Activated CD4-positive, alpha-beta memory T cell treated with anti-CD3 and anti-CD28 coated beads, Interleukin-2, amount 10 ng/mL, durations not matched to agents 7 days and 5 days (primary cell): ENCODE measurements at regions not wholly inside any gene's neighbourhood (a gene's known extent, or its start where the extent isn't known, plus 50 kb on each side); places are given as distances from the start of the nearest gene placed in this dataset.

Source experiments
- CTCF ChIA-PET: fragments of 350-600 bp; sonication (Branson Sonifier 250); formaldehyde crosslinking; loops from one replicate; lab custom pipeline; 2021; ENCODE audit warnings: antibody characterized with exemption, inconsistent platforms; lab: Charles Lee
- POLR2A ChIA-PET: fragments of 350-600 bp; sonication (Branson Sonifier 250); formaldehyde crosslinking; loops from one replicate; lab custom pipeline; 2021; ENCODE audit warnings: antibody characterized with exemption; lab: Charles Lee
- DNase-seq: peaks from one replicate; pipeline ENCODE4 v3.0.0-alpha.2; 2020
- H3K27ac Mint-ChIP-seq: one replicate; pipeline ENCODE4 v1.8.0; 2021; ENCODE audit warnings: mild to moderate bottlenecking, mixed read lengths
- H3K27me3 Mint-ChIP-seq: one replicate; pipeline ENCODE4 v1.8.0; 2021; ENCODE audit warnings: mixed read lengths
- H3K36me3 Mint-ChIP-seq: one replicate; pipeline ENCODE4 v1.8.0; 2021; ENCODE audit warnings: low read depth, mixed read lengths
- H3K4me1 Mint-ChIP-seq: one replicate; pipeline ENCODE4 v1.8.0; 2021; ENCODE audit warnings: mixed read lengths
- H3K4me3 Mint-ChIP-seq: one replicate; pipeline ENCODE4 v1.8.0; 2021; ENCODE audit warnings: mild to moderate bottlenecking, mixed read lengths
- H3K9me3 Mint-ChIP-seq: one replicate; pipeline ENCODE4 v1.8.0; 2021; ENCODE audit warnings: mixed read lengths

GRCh38 chr2:121818546-121818945 lies 63.1 kb downstream of the TSN start:
- no peak overlapping the region for H3K27ac Mint-ChIP-seq
- no peak for DNase-seq
- ChIA-PET POLR2A (no interaction called here), CTCF (no interaction called here)
- H3K4me3 Mint-ChIP-seq, result no peak overlapping the region
- H3K9me3 Mint-ChIP-seq, result no peaks in the 10 kb centered on the region
- H3K36me3 Mint-ChIP-seq, result no peaks in the 10 kb centered on the region
- peaks cover 14% of the 10 kb centered on the region for H3K27me3 Mint-ChIP-seq
- no peaks in the 10 kb centered on the region for H3K4me1 Mint-ChIP-seq

GRCh38 chr2:121819846-121820245 lies 64.4 kb downstream of the TSN start:
- H3K9me3 Mint-ChIP-seq, result no peaks in the 10 kb centered on the region
- H3K27ac Mint-ChIP-seq, result no peak overlapping the region
- DNase-seq, result no peak
- H3K27me3 Mint-ChIP-seq, result peaks cover 14% of the 10 kb centered on the region
- POLR2A ChIA-PET, result no interaction called here
- no peak overlapping the region for H3K4me3 Mint-ChIP-seq
- H3K36me3 Mint-ChIP-seq, result no peaks in the 10 kb centered on the region
- CTCF ChIA-PET, result interaction anchor here (1.6 kb wide), 1 partner anchor 9 kb away, joined by 7 read pairs; no protein-coding TSS in a partner anchor
- no peaks in the 10 kb centered on the region for H3K4me1 Mint-ChIP-seq

- CTCF ChIA-PET, result interaction anchor here (1.6 kb wide), 1 partner anchor 10 kb away, joined by 7 read pairs; no protein-coding TSS in a partner anchor
- Mint-ChIP-seq H3K9me3 (no peaks in the 10 kb centered on the region), H3K27ac (no peak overlapping the region), H3K36me3 (no peaks in the 10 kb centered on the region), H3K4me3 (no peak overlapping the region), H3K4me1 (no peaks in the 10 kb centered on the region), H3K27me3 (peaks cover 12% of the 10 kb centered on the region)
- POLR2A ChIA-PET, result no interaction called here
- no peak for DNase-seq
Measured at GRCh38 chr2:121821476-121822158, 66.2 kb downstream of the TSN start.

GRCh38 chr2:121824264-121824663 lies 68.8 kb downstream of the TSN start:
- no peaks in the 10 kb centered on the region for H3K9me3 Mint-ChIP-seq
- H3K4me3 Mint-ChIP-seq, result no peak overlapping the region
- ChIA-PET CTCF (no interaction called here), POLR2A (no interaction called here)
- no peaks in the 10 kb centered on the region for H3K36me3 Mint-ChIP-seq
- DNase-seq, result no peak
- H3K4me1 Mint-ChIP-seq, result no peaks in the 10 kb centered on the region
- H3K27me3 Mint-ChIP-seq, result peaks cover 11% of the 10 kb centered on the region
- H3K27ac Mint-ChIP-seq, result no peak overlapping the region

GRCh38 chr2:121825003-121825950 lies 69.8 kb downstream of the TSN start:
- H3K27me3 Mint-ChIP-seq, result peaks cover 5% of the 10 kb centered on the region
- H3K27ac Mint-ChIP-seq, result no peak overlapping the region
- DNase-seq, result no peak
- ChIA-PET POLR2A (no interaction called here), CTCF (no interaction called here)
- H3K4me1 Mint-ChIP-seq, result no peaks in the 10 kb centered on the region
- H3K4me3 Mint-ChIP-seq, result no peak overlapping the region
- no peaks in the 10 kb centered on the region for H3K9me3 Mint-ChIP-seq
- H3K36me3 Mint-ChIP-seq, result no peaks in the 10 kb centered on the region

GRCh38 chr2:121826036-121826435 lies 70.6 kb downstream of the TSN start:
- Mint-ChIP-seq H3K27me3 (peaks cover 5% of the 10 kb centered on the region), H3K4me1 (no peaks in the 10 kb centered on the region), H3K4me3 (no peak overlapping the region), H3K36me3 (no peaks in the 10 kb centered on the region), H3K9me3 (no peaks in the 10 kb centered on the region), H3K27ac (no peak overlapping the region)
- ChIA-PET POLR2A (no interaction called here), CTCF (no interaction called here)
- no peak for DNase-seq

GRCh38 chr2:121828281-121828731 lies 72.9 kb downstream of the TSN start:
- ChIA-PET CTCF (no interaction called here), POLR2A (no interaction called here)
- Mint-ChIP-seq H3K4me3 (no peak overlapping the region), H3K36me3 (no peaks in the 10 kb centered on the region), H3K9me3 (no peaks in the 10 kb centered on the region), H3K27me3 (peaks cover 5% of the 10 kb centered on the region), H3K27ac (no peak overlapping the region), H3K4me1 (no peaks in the 10 kb centered on the region)
- DNase-seq, result no peak

- ChIA-PET CTCF (no interaction called here), POLR2A (no interaction called here)
- H3K4me1 Mint-ChIP-seq, result no peaks in the 10 kb centered on the region
- H3K36me3 Mint-ChIP-seq, result no peaks in the 10 kb centered on the region
- no peak overlapping the region for H3K4me3 Mint-ChIP-seq
- H3K27me3 Mint-ChIP-seq, result peaks cover 6% of the 10 kb centered on the region
- no peak for DNase-seq
- H3K9me3 Mint-ChIP-seq, result no peaks in the 10 kb centered on the region
- no peak overlapping the region for H3K27ac Mint-ChIP-seq
Measured at GRCh38 chr2:121830809-121831208, 75.4 kb downstream of the TSN start.

- no peak overlapping the region for H3K4me3 Mint-ChIP-seq
- POLR2A ChIA-PET, result no interaction called here
- H3K27me3 Mint-ChIP-seq, result peaks cover 8% of the 10 kb centered on the region
- no peak for DNase-seq
- H3K9me3 Mint-ChIP-seq, result no peaks in the 10 kb centered on the region
- CTCF ChIA-PET, result no interaction called here
- no peaks in the 10 kb centered on the region for H3K4me1 Mint-ChIP-seq
- no peaks in the 10 kb centered on the region for H3K36me3 Mint-ChIP-seq
- no peak overlapping the region for H3K27ac Mint-ChIP-seq
Measured at GRCh38 chr2:121831841-121832240, 76.4 kb downstream of the TSN start.

- peaks cover 11% of the 10 kb centered on the region for H3K27me3 Mint-ChIP-seq
- H3K36me3 Mint-ChIP-seq, result no peaks in the 10 kb centered on the region
- CTCF ChIA-PET, result interaction anchor here (1.2 kb wide), 1 partner anchor 21 kb away, joined by 3 read pairs; no protein-coding TSS in a partner anchor
- no peak for DNase-seq
- no peaks in the 10 kb centered on the region for H3K9me3 Mint-ChIP-seq
- POLR2A ChIA-PET, result no interaction called here
- no peak overlapping the region for H3K4me3 Mint-ChIP-seq
- no peaks in the 10 kb centered on the region for H3K4me1 Mint-ChIP-seq
- no peak overlapping the region for H3K27ac Mint-ChIP-seq
Measured at GRCh38 chr2:121832412-121833357, 77.2 kb downstream of the TSN start.

GRCh38 chr2:121833358-121833723 lies 77.9 kb downstream of the TSN start:
- Mint-ChIP-seq H3K27ac (no peak overlapping the region), H3K27me3 (peaks cover 11% of the 10 kb centered on the region), H3K36me3 (no peaks in the 10 kb centered on the region), H3K9me3 (no peaks in the 10 kb centered on the region), H3K4me3 (no peak overlapping the region), H3K4me1 (no peaks in the 10 kb centered on the region)
- CTCF ChIA-PET, result interaction anchor here (1.2 kb wide), 1 partner anchor 22 kb away, joined by 3 read pairs; no protein-coding TSS in a partner anchor
- POLR2A ChIA-PET, result no interaction called here
- no peak for DNase-seq

GRCh38 chr2:121836611-121837010 lies 81.2 kb downstream of the TSN start:
- ChIA-PET POLR2A (no interaction called here), CTCF (no interaction called here)
- no peak overlapping the region for H3K4me3 Mint-ChIP-seq
- no peak overlapping the region for H3K27ac Mint-ChIP-seq
- peaks cover 11% of the 10 kb centered on the region for H3K27me3 Mint-ChIP-seq
- no peak for DNase-seq
- H3K9me3 Mint-ChIP-seq, result no peaks in the 10 kb centered on the region
- no peaks in the 10 kb centered on the region for H3K36me3 Mint-ChIP-seq
- no peaks in the 10 kb centered on the region for H3K4me1 Mint-ChIP-seq
